ENCODE measurements at regions not wholly inside any gene's neighbourhood (a gene's known extent, or its start where the extent isn't known, plus 50 kb on each side); places are given as distances from the start of the nearest gene placed in this dataset.

- TF ChIP-seq CTCF (IDR thresholded peaks at IDR 0.05) (no peak), EP300 (IDR thresholded peaks at IDR 0.05) (no peak), POLR2A (IDR thresholded peaks at IDR 0.05; ENCODE audit: low read depth) (no peak)
Observed at GRCh38 chrX:94635003-94635402, 961.0 kb downstream of the FAM133A start.
